Left ventricle myocardium inferior (tissue), 1 donor: ENCODE measurements at regions not wholly inside any gene's neighbourhood (a gene's known extent, or its start where the extent isn't known, plus 50 kb on each side); places are given as distances from the start of the nearest gene placed in this dataset.

Source experiments
- DNase-seq: peaks from one replicate; pipeline ENCODE4 v3.0.0-alpha.2; 2020
- H3K27ac ChIP-seq: fragments of 200-600 bp; replicated peaks from 2 replicates; pipeline ENCODE4 v1.8.0; 2021
- H3K27me3 ChIP-seq: fragments of 200-600 bp; 2 replicates; pipeline ENCODE4 v1.8.0; 2021; ENCODE audit warnings: low read depth
- H3K36me3 ChIP-seq: fragments of 200-600 bp; 2 replicates; pipeline ENCODE4 v1.8.0; 2021
- H3K4me1 ChIP-seq: fragments of 200-600 bp; 2 replicates; pipeline ENCODE4 v1.8.0; 2021
- H3K4me3 ChIP-seq: fragments of 200-600 bp; 2 replicates; pipeline ENCODE4 v1.8.0; 2021; ENCODE audit warnings: mild to moderate bottlenecking, moderate library complexity
- H3K9me3 ChIP-seq: fragments of 200-600 bp; replicated peaks from 2 replicates; pipeline ENCODE4 v1.8.0; 2021
- intact Hi-C: fragments of 100-400 bp; cut with micrococcal nuclease; formaldehyde crosslinking; loops from one replicate; pipeline ENCODE4 v1.11.0; 2022
- TF ChIP-seq, protein P1 (sequence below): fragments of 200-600 bp; IDR thresholded peaks from 2 replicates; pipeline ENCODE4 v1.8.0; 2021; ENCODE audit warnings: antibody characterized with exemption, mild to moderate bottlenecking, borderline replicate concordance
- donor health status: DM: no; HTN: yes; CAD: no; lungs with severe emphysema.

DNA sequence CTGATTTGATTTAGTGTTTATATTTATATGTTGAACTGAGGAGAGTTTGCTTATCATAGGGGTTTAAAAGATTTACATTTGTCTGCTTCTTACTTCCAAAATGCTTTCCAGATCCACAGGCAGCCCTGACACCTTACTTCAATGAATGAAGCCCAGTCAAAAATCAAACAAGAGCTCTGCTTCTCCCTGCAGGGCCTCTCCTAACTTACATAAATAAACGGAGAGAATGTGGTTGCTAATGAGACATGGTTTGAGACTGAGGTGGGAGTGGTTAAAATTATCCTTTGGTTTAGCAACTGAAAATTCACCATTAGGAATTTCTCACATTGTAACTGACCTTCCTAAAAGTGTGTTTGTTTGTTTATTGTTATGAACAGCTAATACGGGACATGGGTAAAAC lies 612.3 kb upstream of the FANCL start:
- Histone ChIP-seq H3K4me3 (no peak overlapping the region), H3K27ac (no peak overlapping the region), H3K36me3 (no peaks in the 10 kb centered on the region), H3K27me3 (no peaks in the 10 kb centered on the region), H3K9me3 (peaks cover 17% of the 10 kb centered on the region), H3K4me1 (no peaks in the 10 kb centered on the region)
- TF ChIP-seq, protein P1, sequence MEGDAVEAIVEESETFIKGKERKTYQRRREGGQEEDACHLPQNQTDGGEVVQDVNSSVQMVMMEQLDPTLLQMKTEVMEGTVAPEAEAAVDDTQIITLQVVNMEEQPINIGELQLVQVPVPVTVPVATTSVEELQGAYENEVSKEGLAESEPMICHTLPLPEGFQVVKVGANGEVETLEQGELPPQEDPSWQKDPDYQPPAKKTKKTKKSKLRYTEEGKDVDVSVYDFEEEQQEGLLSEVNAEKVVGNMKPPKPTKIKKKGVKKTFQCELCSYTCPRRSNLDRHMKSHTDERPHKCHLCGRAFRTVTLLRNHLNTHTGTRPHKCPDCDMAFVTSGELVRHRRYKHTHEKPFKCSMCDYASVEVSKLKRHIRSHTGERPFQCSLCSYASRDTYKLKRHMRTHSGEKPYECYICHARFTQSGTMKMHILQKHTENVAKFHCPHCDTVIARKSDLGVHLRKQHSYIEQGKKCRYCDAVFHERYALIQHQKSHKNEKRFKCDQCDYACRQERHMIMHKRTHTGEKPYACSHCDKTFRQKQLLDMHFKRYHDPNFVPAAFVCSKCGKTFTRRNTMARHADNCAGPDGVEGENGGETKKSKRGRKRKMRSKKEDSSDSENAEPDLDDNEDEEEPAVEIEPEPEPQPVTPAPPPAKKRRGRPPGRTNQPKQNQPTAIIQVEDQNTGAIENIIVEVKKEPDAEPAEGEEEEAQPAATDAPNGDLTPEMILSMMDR: no peak
- no peak for DNase-seq
- intact Hi-C loops: no loop called here

DNA sequence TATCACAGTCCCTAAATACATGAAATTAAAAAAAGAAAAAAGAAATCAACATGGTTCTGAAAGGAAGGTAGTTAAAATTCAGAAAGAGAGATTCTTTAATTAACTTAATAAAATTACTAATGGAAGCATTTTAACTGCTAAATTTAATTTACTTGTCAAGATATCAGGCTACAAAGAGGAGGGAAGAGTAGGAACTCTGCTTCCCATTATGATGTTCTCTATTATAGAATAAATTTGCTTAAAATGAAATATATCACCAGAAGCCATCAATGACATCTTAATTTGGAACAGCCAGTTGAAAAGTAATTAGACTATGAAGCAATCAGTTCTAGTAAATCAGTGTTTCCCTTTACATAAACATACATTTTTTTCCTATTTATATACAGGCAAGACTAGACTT lies 611.8 kb upstream of the FANCL start:
- DNase-seq: no peak
- no peaks in the 10 kb centered on the region for H3K27me3 ChIP-seq
- peaks cover 12% of the 10 kb centered on the region for H3K9me3 ChIP-seq
- intact Hi-C loops: no loop called here
- no peaks in the 10 kb centered on the region for H3K36me3 ChIP-seq
- TF ChIP-seq, protein P1: no peak
- no peak overlapping the region for H3K4me3 ChIP-seq
- H3K4me1 ChIP-seq: no peaks in the 10 kb centered on the region
- H3K27ac ChIP-seq: no peak overlapping the region

DNA sequence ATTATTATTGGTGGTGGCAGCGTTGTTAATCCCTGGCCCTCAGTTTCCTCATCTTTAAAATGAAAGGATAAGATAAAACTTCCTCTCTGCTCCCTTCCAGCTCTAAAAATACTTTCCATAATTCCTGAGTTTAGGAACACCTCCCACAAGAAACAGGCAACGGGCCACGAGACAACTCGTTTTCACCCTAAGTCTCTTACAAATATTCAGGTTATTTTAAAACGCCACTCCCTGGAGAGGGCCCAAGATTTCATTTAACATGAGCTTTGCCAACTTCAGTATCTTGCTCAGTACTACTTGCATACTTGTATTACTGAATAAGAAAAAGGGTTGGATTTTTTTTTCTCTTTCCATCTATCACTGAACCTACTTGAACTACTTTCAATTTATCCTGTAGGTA lies 611.1 kb upstream of the FANCL start:
- H3K4me3 ChIP-seq: no peak overlapping the region
- intact Hi-C loops: no loop called here
- TF ChIP-seq, protein P1: no peak
- H3K27me3 ChIP-seq: no peaks in the 10 kb centered on the region
- H3K9me3 ChIP-seq: peaks cover 5% of the 10 kb centered on the region
- H3K4me1 ChIP-seq: no peaks in the 10 kb centered on the region
- no peak overlapping the region for H3K27ac ChIP-seq
- no peak for DNase-seq
- H3K36me3 ChIP-seq: no peaks in the 10 kb centered on the region

DNA sequence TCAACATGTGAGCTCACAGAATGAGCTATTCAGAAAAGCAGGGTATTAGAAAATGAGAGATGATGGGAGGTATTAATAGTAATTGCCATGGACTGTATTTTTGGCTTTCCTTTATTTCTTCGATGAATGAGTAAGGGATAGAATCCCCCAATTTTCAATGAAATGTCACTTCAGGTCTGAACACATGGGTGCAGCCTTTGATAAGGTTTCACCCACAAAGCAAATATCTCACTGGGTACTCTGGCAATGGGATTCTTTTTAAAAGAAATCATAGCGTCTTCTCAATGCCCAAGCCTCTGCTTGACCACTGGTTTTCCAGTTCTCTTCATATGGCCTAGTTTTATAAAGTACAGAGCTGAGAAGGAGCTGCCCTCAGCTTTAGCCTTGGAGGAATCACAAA lies 610.5 kb upstream of the FANCL start:
- no peak overlapping the region for H3K27ac ChIP-seq
- intact Hi-C loops: no loop called here
- TF ChIP-seq, protein P1: no peak
- H3K36me3 ChIP-seq: no peaks in the 10 kb centered on the region
- H3K27me3 ChIP-seq: no peaks in the 10 kb centered on the region
- DNase-seq: no peak
- H3K9me3 ChIP-seq: no peaks in the 10 kb centered on the region
- H3K4me1 ChIP-seq: no peaks in the 10 kb centered on the region
- H3K4me3 ChIP-seq: no peak overlapping the region

DNA sequence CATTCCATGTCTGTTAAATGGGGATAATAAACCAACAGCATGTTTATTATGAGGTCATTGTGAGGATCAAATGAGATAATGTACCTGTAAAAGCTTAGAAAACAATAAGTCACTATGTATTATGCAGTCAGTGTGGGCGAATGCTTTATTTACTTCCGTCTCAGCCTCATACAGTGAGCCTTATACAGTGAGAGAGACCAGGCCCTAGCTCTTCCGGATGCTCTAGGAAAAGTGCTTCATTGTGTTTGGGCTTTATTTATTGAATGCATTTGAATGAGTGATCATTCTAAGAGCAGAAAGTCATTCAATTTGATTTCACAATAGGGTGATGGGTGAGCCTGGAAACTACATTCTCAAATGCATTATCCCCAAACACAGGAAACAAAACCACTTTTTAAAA lies 603.9 kb upstream of the FANCL start:
- Histone ChIP-seq H3K4me3 (no peak overlapping the region), H3K27ac (no peak overlapping the region), H3K9me3 (no peaks in the 10 kb centered on the region), H3K36me3 (no peaks in the 10 kb centered on the region), H3K4me1 (no peaks in the 10 kb centered on the region), H3K27me3 (no peaks in the 10 kb centered on the region)
- DNase-seq: no peak
- intact Hi-C loops: no loop called here
- TF ChIP-seq, protein P1: no peak
